ENCODE measurements at regions not wholly inside any gene's neighbourhood (a gene's known extent, or its start where the extent isn't known, plus 50 kb on each side); places are given as distances from the start of the nearest gene placed in this dataset.

DNA sequence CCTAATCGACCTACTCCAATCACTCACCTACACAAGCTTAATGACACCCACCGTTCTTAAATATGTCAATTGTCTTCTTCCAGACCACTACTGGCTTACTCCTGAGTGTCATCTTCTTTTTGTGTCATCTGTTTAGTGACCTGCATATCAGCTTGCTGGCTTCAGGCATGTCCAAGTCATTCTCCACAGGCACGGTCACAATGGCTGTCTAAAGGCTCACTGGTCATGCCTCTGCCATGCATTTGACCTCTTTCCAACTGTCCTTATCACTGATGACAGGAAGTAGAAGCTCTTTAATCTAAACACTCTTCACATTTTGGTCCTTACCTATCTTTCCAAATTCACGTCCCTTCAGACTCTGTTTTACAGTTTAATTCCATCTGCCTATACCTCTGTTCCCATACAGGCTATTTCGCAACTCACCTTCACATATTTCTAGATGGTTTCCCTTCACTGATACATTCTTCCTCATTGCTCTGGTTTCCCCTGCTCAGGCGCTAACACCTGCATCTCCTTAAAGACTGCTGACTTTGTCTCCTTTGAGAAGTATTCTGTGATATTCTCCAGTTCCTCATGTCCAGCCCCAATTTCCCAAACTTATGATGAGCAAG lies 217.5 kb downstream of the TRIB2 start:
- no peak for DNase-seq

DNA sequence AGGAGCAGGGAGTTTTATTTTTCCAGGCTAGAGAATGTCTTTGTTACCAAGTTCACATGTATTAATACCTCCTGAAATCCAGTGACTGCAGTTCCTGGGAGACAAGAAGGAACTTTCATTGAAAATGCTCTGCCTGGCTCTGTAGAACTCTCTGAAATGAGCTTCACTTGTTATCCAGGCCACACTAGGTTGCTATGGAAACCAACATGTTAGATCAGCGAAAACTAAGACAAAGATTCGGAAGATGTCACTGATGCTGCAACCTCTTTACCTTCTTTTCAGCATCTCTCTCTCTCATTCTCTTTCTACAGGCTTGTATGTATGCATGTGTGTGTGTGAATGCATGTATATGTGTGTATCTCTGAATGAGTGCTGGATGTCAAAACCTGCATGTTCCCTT lies 218.5 kb downstream of the TRIB2 start:
- no peak for DNase-seq

DNA sequence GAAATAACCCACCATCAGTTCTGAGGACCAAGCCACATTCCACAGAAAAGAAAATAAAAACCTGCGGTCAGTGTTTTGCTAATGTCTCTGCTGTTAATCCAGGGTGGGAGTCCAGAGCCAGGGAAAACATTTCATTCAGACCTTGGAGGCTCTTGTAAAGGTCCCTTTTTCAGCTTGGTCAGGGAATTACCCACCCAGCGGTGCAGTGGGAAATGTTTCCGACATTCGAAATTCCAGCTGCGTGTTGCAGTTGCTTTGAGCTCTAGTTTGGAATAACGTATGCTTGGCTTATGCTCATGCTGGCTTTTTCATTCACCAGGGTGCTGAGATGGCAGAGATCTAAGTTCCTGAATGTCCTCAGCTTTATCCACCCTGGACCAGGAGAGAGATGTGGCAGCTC lies 219.1 kb downstream of the TRIB2 start:
- DNase-seq = no peak

DNA sequence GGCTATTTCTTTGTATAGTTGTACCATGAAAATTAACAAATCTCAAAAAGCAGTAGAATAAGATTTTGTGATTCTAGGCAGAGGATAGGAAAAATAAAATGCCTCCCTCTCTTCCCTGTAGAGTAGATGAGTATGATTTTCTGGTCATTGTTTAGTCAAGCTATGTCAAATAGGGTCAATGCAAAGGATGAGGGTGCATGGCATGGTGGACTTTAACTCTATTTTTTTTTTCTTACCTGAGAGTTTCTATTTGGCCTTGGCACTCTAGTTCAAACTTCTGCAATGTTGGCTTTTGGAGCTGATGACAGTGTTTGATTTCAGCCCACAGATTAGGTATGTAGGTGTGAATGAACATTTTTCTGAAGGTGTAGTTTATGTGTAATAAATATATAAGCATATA lies 224.5 kb downstream of the TRIB2 start:
- no peak for DNase-seq

DNA sequence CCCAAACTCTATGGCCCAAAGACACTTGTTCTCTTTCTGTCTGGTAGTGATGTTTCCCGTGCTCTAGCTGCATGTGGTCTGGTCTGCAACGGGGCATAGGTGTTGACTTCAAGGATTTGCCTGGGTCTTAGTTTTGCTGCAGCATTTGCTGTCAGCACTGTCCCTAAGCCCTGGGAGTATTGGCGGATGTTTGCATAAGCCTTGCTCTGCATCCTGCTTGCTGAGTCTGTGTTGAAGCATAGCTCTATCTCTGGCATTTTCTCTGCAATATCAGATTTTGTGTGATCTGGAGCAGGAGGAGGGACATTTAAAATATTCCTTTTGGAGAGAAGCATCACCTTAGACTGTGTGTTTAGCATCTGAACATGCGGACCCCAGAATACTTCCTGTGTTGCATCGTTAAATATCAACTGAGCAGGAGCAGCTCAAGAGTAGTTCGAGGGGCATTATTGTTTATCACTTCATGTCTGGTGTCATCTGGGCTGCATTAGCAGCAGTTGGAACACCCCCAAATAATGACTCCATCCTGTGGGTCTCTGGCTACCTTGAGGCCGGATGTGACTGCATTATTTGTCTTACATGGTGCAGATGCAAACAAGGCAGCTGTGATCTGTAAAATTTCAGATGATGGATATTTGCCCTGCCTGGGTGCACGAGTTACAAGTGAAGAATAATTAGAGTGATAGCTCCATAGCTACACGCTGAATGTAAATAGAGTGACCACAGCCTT lies 231.7 kb downstream of the TRIB2 start:
- DNase-seq = no peak

DNA sequence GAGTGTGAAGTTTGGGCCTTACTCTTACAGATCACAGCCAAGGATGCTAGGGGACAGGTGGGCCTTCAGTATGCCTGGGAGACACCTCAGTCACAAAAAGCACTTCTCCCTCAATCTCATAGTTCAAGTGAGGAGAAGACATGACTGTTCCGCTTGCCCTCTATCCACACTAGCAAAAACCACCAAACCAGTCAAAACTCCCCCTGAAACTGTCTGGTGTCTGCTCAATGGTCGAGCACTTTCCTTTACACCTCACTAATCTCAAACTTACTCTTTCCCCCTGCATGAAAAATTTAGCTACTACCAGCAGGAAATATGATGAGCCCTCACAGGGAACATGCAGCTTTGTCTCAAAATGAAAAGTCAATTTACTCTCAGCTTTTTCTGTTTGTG lies 232.2 kb downstream of the TRIB2 start:
- no peak for DNase-seq

DNA sequence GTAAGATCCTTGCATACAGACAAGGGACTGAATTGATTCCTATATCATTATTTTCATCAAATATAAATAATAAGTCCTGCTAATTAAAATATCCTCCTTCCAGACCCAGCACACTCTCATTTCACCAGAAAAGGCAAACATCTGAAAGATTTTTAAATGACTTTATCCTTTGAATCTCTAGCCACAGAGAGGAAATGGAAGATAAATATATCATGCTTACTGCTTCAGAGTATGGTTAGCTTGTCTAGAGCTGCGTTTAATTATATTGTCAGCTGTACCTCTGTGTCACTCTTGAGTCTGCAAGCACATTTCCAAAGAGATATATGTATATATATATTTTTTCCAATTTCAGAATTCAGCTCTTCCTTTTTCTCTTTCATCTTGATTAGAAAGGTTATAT lies 232.7 kb downstream of the TRIB2 start:
- no peak for DNase-seq

DNA sequence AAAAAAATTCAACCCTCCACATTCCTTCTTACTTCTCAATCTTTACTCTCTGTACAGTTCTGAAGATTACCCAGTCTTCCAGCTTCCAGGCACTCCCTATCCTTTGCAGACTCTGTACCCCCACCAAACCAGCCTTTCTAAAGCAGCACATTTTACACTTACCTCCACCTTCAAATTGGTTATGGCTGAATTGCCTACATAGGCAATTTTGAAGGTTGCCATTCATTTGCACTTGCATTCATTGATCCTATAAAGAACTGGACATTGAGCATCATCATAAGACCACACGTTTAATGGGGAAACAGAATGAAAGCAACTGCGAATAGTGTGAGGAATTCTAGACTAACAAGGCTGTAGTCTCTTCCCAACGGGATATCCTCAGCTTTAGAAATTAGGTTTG lies 233.4 kb downstream of the TRIB2 start:
- DNase-seq = no peak

DNA sequence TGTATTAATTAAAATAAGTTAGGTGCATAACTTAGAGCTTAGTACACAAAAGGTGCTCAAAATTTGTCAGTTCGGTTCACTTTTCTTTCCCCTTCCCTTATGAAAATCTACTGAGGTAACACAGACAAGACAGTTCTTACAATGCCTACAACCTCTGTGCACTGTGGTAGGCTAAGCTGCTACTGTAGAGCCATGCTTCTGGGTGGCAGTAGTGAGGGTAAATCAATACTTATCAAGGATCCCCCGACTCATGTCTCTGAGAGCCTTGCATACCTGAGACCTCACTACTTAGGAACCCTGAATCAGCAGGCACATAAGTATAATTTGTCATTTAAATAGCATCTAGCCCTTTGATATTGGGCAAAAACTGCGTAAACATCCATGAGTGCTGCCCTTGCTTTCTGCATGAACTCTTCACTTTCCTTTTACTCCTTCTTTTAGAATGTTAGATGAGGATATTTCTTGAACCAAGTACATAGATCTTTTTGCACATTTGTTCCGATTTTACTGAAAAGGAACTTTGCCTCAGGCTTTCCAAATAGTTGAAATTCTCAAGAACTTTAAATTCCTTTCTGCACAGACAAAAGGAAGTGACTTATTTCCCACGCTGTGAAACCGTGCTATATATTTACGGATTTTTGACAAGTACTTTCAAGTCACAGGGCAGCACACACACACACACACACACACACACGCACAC lies 234.4 kb downstream of the TRIB2 start:
- DNase-seq = no peak

DNA sequence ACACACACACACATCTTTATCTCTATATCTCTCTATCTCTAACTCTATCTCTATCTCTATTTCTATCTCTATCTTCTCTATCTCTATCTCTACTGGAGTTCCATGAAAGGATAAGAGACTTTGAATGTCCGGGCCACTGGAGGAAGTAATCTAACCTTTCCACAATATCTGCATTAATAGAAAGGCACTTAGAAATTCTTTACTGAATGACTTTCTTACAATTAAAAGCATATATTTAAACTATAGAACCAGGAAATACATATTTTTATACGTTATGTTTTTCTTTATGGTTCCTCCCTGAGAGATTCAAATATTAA lies 234.9 kb downstream of the TRIB2 start:
- DNase-seq = no peak

DNA sequence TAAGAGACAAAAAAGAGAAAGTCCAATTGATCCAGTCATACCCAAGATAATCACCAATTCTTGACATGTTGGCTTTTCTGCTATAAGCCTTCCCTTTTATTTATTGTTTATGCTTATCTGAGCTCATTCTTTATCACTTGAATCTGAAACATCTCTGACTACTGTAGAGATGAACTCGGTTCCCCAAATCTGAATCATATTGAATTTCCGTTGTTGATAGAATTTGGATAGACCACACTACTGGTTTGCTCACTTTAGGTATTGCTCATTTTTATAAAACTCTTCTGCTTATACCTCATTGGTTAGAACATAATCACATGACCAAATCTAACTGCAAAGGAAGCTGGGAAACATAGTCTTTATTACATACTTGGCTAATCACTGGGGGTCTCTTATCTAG lies 236.9 kb downstream of the TRIB2 start:
- no peak for DNase-seq

DNA sequence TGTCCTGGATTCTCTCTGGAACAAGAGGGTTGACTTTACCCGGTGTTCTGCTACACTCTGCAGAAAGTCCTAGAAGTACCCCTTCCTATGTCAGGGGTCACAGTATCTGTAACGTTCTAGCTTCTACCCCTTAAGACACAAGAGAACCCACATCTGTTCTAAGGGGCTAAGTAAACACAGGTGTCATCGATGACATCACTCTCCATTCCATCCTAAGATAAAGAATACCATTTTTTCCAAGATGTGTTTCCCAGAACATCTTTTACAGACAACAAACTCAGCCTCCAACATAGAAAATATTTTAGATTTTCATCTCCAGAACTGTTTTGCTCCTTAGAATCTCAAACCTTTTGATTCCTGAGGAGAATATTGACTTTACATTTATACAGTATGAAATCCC lies 239.1 kb downstream of the TRIB2 start:
- DNase-seq = no peak

DNA sequence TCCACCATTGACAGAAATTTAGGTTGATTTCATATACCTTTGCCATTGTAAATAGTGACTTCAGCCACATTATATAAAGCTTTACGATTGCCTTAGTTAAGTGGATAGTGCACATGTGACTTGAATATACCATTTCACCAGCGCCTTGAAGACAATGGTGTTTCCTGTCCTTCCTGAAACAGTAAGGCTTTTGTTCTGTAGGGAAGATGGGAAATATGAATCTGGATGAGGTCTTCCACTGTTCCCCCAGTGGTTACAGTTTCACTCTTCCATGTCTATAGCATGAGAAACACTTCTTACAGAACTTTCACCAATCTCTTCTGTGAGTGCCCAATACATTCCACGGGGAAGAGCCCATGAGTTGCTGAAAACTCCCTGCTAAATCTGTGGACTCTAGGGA lies 240.5 kb downstream of the TRIB2 start:
- DNase-seq = no peak

DNA sequence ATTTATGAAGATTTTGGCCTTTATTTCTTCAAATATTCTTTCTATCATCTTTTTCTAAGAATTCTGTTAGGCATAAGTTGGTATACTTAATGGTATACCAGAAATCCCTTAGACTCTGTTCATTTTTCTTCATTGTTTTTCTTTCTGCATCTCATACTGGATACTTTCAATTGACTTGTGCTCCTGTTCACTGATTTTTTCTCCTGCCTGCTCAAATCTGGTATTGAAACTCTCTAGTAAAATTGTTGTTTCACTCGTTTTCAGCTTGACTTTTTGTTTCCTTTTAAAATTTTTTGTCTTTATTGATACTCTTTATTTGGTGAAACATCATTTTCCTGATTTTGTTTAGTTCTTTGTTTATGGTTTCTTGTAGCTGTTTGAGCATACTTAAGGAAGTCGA lies 243.2 kb downstream of the TRIB2 start:
- DNase-seq = no peak

DNA sequence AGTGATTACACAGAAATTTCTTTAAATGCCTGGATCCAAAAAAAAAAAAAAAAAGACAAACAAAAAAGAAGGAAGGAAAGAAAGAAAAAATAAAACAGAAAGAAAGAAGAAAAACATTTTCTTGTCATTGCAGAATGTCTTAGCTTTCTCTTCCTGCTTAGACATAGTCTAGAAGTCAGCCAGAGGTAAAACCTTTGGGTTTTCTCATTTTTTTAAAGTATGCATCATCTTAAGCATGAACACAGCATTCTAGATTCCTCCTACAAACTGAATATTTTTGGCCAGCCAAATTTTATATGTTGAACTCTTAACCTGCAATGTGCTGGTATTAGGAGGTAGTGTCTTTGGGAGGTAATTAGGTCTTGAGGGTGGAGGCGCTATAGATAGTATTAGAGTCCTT lies 243.9 kb downstream of the TRIB2 start:
- DNase-seq = no peak

DNA sequence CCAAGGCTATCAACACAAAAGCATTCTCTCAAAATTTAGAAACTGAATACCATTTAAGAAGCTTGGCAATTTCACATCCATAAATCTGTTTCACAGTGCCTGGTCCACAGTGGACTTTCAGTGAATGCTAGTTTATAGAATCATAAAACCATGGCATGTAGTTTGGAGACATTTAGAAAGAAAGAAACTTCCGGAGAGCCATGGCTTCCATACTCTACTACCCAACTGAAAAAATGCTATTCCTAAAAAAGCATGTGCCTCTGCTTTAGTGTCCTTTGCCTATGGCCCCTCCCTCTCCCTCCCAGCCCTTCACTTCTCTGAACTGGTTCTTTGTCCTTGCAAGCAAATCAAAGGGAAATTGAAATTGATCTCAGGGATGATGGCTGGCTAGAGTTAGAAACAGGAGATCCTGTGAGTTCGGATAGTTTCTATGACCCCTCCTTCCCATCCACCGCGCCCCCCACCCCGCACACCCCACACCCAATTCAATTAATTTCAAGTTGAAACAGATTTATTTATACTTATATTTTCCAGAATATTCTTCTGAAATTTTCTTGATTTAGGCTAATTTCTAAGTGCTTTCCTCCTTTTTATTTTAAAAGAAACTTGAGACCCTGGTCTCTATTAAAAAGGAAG lies 248.3 kb downstream of the TRIB2 start:
- no peak for DNase-seq

DNA sequence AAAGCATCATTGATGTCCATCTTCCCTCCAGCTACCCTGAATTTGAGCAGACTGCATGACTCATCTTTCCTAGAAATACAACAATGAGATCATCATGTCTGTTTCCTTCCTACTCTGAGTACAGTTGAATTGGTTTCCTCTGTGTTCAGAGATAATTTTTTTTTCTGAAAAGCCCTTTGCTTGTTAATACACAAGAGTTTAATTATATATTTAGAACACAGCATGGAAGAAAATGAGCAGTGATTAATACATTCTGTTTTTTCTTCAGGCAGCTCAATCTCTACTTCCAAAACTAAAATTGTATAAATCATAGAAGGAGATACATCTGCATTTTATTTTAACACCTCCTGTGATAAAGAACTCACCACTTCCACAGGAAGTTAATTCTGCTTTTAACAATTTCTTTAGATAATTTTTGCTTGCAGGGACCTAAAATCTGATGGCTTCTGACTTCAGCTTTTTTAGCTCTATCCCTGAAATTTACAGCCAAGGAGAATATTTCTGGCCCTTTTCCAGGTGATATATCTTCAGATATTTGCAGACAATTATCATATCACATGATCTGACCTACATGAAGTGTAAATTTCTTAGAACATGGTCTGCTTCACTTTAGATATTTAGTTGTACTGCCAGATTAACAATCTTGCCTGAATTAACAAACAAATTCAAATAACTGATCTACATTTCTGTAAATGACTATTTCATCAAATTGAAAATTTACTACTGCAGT lies 249.0 kb downstream of the TRIB2 start:
- DNase-seq = no peak

DNA sequence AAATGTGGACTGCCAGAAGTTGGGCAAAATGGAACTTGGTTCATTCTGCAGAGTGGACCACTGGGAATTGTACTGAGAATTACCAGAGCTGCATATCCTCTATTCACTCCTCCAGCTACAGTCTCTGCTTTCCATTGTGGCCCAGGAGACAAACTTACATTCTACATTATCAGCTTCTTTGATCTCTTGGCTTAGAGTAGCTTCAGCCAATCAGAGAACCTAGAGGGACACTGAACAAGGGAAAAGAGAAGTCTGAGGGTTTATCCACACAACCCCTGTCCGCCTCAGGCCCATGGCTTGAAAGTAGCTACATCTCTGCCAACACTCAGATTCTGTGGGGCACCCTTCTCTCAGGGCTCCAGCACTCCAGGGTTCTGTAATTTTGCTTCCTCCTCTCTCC lies 251.1 kb downstream of the TRIB2 start:
- DNase-seq = no peak

DNA sequence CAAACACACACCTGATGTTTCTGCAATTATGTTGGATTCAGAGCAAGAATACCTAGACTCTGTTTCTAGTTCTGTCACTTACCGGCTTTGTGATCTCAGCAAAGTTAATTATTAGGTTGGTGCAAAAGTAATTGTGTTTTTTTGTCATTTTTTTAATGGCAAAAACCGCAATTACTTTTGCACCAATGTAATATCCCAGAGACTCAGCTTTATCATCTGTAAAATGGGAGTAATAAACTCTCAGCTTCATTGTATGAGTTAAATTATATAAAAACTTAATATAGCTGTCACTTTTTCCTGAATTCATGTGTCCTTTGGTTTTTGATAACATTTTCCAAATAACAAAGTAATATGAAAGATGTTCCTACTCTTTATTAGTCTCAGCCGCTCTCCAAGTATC lies 251.7 kb downstream of the TRIB2 start:
- DNase-seq = no peak

DNA sequence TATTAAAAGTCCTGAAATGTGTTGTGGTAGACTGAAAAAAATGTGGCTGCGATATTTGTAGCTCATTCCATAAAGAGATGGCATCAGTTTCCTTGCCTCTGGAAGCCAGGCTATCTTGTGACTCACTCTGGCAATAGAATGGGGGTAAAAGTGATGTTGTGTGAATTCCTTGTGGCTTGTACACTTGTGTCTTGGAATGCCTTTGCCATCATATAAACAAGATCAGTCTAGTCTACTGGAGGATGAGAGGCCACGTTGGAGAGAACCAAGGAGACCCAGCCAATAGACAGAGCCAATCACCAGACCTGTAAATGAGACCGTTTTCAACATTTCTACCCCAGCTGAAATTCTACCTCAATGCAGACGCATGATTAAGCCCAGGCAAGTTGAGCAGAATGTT lies 254.1 kb downstream of the TRIB2 start:
- DNase-seq = no peak

DNA sequence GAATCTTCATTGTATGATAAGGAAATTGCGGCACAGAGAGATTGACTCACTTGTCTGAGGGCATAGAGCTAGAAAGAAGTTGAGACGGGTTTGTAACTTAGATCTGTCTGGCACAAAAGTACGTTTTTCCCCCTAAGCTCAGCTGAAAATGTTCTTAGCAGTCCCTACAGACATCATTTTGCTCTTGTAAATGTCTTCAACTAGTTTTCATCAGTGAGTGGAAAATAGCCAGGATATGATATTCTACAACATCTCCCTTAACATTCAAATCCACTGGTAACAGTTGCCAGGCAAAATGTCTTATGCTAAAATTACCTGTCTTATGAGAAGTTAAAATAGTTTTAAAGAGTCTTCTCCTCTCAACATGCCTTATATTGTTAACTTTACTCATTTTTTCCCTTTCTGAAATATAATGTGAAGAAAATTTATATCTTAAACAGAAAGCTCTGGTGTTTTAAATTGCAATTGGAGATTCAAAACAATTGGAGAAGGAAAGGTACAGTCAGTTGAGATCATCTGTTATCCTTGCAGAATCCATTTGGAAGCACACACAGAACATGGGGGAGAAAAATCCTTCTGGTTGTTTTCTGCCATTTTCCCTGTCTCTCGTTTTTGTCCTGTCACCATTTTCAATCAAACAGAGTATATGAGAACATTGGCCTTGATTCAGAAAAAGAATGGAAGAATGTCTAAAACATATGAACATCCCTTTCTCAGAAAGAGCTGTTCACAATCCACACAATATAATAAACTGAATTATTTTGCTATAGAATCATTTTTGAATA lies 255.0 kb downstream of the TRIB2 start:
- DNase-seq = no peak

DNA sequence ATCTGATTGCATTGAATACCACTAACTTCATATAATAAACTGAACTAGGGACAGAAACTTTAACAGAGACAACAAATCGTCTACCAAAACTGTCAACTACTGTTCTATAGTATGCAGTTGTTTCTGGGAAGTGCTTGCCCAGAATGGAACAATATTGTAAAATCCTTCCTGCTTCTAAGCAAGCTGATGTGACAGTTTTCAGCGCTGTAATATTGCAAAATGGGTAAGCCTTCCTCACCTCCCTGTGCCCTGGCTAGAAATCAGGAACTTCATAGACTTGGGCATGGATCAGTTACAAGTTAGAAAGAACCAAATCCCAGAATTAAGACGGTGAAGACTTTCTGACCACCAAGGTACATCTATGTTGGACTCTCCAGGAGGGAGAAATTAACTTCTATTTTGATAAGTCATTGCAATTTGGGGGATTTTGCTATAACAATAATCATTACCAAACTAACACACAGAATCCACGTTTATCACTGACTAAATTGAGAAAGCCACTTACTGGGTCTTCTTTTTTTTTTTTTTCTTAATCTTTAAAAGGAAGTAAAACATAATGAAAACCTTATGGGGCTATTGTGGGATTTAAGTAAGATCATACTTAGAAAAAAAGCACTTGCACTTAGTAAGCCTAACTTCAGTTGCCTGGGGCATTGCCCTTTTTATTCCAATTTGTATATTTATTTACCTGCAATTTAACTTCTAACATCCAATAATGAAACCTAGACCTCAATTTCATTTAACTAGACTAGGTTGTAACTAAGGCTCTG lies 261.5 kb downstream of the TRIB2 start:
- DNase-seq = no peak
